Ovary (tissue), 3 donors: ENCODE measurements at regions not wholly inside any gene's neighbourhood (a gene's known extent, or its start where the extent isn't known, plus 50 kb on each side); places are given as distances from the start of the nearest gene placed in this dataset.

Experiments used
- POLR2A ChIP-seq: fragments of 450-650 bp; IDR thresholded peaks from one replicate; pipeline ENCODE4 v1.6.1; 2017; ENCODE audit warnings: antibody characterized with exemption, mild to moderate bottlenecking, moderate library complexity
- TF ChIP-seq, protein P1 (sequence below), 3 donors: fragments of 450-650 bp in 2 of 3; fragments of 200-600 bp in 1 of 3; IDR thresholded peaks; one replicate each; pipeline versions ENCODE4 v1.5.1 to v1.8.0; 2016 to 2022; ENCODE audit warnings: antibody characterized with exemption in 3 of 3, mild to moderate bottlenecking in 1 of 3
- donor health status: DM: no; HTN: no; CAD: no.

DNA sequence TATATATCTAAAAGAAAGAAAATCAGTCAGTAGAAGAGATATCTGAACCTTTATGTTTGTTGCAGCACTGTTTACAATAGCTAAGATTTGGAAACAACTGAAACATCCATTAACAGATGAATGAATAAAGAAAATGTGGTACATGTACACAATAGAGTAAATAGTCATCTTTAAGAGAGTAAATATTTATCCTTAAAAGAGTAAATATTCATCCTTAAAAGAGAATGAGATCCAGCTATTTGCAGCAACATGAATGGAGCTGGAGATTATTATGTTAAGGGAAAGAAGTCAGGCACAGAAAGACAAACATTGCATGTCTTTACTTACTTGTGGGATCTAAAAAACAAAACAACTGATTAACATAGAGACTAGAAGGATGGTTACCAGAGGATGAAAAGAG lies 197.0 kb upstream of the CBLB start:
- TF ChIP-seq, protein P1, sequence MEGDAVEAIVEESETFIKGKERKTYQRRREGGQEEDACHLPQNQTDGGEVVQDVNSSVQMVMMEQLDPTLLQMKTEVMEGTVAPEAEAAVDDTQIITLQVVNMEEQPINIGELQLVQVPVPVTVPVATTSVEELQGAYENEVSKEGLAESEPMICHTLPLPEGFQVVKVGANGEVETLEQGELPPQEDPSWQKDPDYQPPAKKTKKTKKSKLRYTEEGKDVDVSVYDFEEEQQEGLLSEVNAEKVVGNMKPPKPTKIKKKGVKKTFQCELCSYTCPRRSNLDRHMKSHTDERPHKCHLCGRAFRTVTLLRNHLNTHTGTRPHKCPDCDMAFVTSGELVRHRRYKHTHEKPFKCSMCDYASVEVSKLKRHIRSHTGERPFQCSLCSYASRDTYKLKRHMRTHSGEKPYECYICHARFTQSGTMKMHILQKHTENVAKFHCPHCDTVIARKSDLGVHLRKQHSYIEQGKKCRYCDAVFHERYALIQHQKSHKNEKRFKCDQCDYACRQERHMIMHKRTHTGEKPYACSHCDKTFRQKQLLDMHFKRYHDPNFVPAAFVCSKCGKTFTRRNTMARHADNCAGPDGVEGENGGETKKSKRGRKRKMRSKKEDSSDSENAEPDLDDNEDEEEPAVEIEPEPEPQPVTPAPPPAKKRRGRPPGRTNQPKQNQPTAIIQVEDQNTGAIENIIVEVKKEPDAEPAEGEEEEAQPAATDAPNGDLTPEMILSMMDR (IDR thresholded peaks at IDR 0.05): no peak
- no peak for TF ChIP-seq POLR2A
